ENCODE measurements at regions not wholly inside any gene's neighbourhood (a gene's known extent, or its start where the extent isn't known, plus 50 kb on each side); places are given as distances from the start of the nearest gene placed in this dataset.

- TF ChIP-seq POLR2AphosphoS5 (IDR thresholded peaks at IDR 0.05), result no peak
- no peak for TF ChIP-seq CTCF (IDR thresholded peaks at IDR 0.05)
- no peak for TF ChIP-seq POLR2A (IDR thresholded peaks at IDR 0.05; ENCODE audit: low read depth)
- no peak for TF ChIP-seq EP300 (IDR thresholded peaks at IDR 0.05)
Observed at GRCh38 chr12:126937431-126937830, 1329.5 kb upstream of the TMEM132C start.
